ENCODE measurements at regions not wholly inside any gene's neighbourhood (a gene's known extent, or its start where the extent isn't known, plus 50 kb on each side); places are given as distances from the start of the nearest gene placed in this dataset.

DNA sequence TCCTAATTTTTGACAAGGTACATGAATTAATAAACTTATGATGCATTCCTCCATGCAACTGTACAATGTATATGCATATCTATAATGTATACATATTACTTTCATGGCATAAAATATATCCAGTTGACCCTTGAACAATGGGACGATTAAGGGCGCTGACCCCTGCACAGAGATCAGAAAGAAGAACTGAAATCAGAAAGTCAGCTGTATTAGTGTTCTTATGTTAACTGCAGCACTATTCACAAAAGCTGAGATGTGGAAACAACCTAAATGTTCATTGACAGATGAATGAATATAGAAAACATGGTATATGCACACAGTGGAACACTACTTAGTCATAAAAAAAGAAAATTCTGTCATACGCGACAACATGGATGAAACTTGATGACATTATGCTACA lies 457.1 kb downstream of the GBA3 start:
- TF ChIP-seq POLR2A (IDR thresholded peaks at IDR 0.05) (no peak), CTCF (IDR thresholded peaks at IDR 0.05) (no peak)
